Skin epidermis (tissue), 12 donors: ENCODE measurements at regions not wholly inside any gene's neighbourhood (a gene's known extent, or its start where the extent isn't known, plus 50 kb on each side); places are given as distances from the start of the nearest gene placed in this dataset.

Experiments used
- H3K27ac ChIP-seq, 21 experiments: fragments of 200-600 bp; sonication (generic) in 11 of 21; one replicate each; pipeline ENCODE4 v1.5.0; 2020; ENCODE audit warnings: mild to moderate bottlenecking in 3 of 21, inconsistent platforms in 2 of 21, moderate library complexity in 2 of 21
- H3K4me3 ChIP-seq, 7 experiments: fragments of 200-600 bp; sonication (generic) in 2 of 7; one replicate each; pipeline ENCODE4 v1.5.0; 2020; ENCODE audit warnings: inconsistent platforms in 2 of 7, mild to moderate bottlenecking in 2 of 7, moderate library complexity in 1 of 7

DNA sequence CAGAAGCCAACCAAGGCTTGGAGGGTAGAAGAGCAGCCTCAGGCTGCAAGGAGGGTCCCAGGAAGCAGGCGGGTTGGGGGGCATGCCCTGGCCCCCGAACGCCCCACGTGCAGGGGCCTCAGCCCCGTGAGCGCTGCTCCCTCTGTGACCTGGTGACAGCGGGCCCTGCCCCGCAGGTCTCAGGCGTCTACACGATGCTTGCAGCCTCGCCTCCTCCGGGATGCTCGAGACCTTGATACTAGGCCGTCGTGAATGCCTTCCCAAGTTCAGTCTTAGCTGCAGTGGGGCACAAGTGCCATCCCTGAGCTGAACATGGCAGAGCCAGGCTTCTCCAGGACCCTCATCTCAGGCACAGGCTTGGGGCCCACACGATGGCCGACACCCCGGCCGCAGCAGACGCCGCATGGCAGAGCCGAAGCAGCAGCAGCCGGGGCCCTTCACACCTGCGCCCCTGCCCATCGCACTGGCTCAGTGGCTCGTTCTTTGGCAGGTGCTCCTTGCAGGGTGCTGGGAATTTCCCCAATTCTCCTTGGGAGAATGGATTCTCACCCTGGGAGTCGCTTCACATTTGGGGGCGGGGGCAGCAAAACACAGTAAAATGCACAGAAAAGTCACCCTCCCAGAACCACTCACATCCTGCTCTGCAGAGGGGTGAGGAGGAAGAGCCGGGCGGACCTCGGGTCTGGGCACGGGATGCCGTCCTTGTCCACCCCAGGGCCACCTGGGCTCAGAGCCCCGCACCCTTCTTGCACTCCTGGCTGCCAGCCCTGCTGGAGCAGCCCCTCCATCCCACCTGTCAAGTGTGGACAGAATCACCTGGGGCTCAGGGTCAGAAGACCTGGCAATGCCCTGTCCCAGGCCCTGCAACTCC, 161.8 kb downstream of the DLL1 start:
- H3K27ac ChIP-seq, result no peak overlapping the region

DNA sequence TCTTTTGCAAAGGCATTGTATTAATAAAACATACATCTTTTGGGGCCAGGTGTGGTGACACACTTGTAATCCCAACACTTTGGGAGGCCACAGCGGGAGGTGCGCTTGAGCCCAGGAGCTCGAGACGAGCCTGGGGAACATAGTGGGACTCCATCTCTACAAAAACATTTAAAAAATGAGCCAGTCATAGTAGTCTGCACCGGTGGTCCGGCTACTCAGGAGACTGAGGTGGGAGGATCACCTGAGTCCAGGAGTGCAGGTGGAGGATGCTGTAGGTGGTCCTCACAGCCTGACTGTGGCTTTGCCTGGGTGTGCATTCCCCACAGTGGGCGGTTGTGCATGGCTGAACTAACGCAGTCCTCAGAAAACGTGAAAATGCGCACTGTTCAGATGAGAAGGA, 162.5 kb downstream of the DLL1 start:
- H3K27ac ChIP-seq, result no peak overlapping the region
- no peak overlapping the region for H3K4me3 ChIP-seq

More for the DNA sequence above, 161.8 kb downstream of the DLL1 start:
- no peak overlapping the region for H3K4me3 ChIP-seq

DNA sequence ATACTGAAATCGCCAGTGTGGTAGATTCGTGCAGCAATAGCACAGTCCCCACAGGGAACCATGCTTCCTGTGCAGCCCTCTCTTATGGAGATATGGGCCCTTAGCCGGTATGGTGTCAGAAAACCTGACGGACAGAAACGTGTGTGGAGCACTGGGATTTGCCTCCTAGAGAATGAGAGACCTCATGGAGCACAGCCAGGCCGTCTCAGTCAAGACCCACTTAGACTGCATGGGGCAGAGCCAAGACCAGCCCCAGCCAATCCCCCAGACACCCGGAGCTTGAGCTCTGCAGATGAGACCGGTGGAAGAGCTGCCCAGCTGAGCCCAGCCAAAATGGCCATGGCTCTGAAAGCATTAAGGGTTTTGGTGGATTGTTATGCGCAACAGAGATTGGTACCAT, 163.7 kb downstream of the DLL1 start:
- no peak overlapping the region for H3K4me3 ChIP-seq
- H3K27ac ChIP-seq, result no peak overlapping the region

DNA sequence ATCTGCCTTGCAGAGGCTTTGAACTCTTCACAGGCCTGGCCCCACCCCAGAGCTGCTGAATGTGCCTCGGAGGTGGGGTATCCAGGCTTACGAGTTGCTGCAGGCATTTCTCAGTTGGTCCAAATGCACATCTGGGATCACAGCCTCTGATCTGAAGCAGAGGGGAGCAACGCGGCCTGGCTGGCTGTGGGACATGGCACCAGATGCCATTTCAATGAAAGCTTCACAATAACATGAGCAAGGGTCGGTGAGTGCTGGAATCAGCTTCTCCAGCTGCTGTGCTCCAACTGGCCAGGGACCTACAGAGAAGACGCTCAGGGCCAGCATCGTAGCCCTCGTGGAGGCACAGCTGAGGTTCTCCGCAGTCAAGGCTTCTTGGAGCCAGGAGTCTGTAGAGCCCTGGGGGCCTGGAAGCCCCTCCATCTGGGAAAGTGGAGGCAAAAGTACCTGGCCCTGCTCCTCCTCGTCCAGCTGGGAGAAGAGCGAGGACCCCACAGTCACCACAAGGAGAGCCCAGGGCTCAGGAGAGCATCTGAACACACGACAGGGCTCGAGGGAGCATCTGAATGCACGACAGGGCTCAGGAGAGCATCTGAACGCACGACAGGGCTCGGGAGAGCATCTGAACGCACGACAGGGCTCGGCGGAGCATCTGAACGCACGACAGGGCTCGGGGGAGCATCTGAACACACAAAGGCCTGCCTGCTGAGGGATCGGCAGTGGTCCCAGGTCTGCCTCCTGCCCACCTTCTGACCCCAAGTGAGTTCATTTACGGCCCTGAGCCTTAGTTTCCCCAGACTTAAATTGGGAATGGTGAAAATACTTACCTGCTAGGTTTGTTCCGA, 165.2 kb downstream of the DLL1 start:
- H3K4me3 ChIP-seq, result no peak overlapping the region
- no peak overlapping the region for H3K27ac ChIP-seq

DNA sequence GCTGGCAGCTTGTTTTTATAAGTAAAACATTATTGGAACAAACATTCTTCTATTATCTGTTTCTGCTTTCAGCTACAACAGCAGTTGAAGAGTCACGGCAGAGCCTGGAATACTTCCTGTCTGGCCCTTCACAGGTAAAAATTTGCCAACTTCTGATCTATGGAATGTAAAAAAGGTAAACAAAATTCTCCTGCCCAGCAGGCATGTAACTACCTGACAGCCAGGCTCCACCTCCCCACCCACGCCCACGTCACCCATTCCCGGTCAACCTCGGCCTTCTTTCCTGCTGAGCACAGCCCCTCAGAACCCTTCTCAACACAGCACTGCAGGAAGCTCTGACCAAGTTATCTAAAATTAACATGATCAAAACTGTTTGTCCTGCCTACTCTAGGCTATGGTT, 166.0 kb downstream of the DLL1 start:
- no peak overlapping the region for H3K27ac ChIP-seq

DNA sequence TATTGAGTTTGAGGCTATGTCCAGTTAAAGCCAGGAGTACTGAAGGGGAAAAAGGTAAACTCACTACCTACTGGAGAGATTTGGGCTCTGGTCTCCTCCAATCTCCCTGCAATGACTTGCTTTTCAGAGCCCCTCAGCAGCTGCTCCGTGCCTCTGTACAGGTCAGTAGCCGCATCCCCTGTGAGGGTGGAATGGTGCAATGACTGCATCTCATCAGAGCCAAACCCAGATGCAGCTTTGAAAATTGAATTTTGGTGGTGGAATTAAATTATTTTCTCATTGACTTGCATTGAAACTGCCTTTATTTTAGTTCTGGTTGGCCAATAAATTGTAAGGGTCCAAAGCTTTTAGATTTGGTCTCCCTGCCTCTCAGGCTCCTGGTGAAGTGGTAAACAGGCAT, 166.7 kb downstream of the DLL1 start:
- no peak overlapping the region for H3K4me3 ChIP-seq
- no peak overlapping the region for H3K27ac ChIP-seq

More for the DNA sequence above, 166.0 kb downstream of the DLL1 start:
- no peak overlapping the region for H3K4me3 ChIP-seq

DNA sequence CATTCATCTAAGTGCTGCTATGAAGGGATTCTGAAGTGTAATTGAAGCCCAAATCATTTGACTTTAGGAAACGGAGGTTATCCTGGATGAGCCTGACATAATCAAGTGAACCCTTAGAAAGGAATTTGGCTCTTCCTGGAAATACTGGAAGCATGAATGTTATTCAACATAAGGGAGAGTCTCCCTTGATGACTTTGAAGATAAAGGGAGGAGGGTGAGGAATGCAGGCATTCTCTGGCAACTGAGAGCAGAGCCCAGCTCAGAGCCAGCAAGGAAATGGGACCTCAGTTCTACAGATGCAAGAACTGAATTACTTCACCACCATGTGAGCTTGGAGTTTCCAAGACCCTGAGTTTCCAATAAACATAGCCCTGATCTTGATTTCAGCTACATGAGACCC, 168.2 kb downstream of the DLL1 start:
- H3K27ac ChIP-seq, result no peak overlapping the region
- H3K4me3 ChIP-seq, result no peak overlapping the region

DNA sequence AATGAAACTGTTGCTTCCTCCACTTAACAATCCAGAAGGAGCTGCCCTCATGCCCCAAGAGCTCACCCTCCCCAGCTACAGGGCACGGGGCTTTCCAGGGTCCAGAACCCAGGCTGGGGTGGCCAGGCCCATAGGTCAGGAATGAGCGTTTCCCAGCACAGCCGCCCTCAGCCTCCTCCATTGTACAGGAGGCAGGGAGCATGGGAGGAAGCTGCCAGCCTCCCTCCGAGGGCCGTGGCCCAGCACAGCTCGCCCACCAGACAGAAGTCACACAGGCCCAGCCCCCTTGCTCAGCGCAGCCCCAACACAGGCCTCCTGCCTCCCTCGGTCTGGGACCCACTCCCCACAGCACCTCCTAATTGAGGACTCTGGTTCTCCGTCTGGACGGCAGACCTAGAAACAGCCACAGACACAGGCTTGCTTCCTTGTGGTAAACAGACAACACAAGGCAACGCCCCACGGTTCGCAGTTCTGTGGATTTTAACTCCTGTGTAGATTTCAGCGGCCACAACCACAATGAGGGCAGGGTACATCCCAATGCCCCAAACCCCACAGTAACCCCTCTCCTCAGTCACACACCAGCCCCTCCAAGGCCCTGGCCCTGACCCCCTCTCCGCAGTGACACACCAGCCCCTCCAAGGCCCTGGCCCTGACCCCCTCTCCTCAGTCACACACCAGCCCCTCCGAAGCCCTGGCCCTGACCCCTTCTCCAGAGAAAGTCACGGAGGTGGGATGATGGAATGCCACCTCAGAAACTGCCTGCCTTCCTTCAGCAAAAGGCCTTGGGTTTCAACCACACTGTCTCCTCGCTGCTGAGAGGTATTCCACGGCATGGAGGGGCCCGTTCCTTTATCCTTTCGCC, 173.5 kb downstream of the DLL1 start:
- peak overlapping the region in 1 of 21 experiments; percentile 21 for H3K27ac ChIP-seq
- H3K4me3 ChIP-seq, result no peak overlapping the region

DNA sequence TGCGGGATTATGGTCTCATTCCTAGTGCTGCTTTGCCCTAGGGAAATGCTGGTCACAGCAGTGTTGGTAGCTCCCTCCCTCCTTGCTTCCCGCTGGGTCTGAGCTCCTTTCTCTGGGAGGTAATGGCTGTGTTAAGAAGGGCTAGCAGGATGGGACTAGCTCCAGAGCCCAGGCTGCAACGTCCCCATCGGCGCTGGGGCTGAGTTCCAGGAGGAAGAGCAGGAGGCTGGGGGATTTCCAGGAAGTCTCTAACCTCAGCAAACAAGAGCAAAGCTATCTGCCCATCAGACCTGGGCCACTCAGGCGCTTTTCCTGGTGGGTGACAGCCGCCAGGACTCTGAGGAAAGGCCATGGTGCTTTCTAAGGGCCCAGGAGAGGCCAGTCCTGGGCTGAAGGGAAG, 174.2 kb downstream of the DLL1 start:
- no peak overlapping the region for H3K27ac ChIP-seq
- H3K4me3 ChIP-seq, result no peak overlapping the region

DNA sequence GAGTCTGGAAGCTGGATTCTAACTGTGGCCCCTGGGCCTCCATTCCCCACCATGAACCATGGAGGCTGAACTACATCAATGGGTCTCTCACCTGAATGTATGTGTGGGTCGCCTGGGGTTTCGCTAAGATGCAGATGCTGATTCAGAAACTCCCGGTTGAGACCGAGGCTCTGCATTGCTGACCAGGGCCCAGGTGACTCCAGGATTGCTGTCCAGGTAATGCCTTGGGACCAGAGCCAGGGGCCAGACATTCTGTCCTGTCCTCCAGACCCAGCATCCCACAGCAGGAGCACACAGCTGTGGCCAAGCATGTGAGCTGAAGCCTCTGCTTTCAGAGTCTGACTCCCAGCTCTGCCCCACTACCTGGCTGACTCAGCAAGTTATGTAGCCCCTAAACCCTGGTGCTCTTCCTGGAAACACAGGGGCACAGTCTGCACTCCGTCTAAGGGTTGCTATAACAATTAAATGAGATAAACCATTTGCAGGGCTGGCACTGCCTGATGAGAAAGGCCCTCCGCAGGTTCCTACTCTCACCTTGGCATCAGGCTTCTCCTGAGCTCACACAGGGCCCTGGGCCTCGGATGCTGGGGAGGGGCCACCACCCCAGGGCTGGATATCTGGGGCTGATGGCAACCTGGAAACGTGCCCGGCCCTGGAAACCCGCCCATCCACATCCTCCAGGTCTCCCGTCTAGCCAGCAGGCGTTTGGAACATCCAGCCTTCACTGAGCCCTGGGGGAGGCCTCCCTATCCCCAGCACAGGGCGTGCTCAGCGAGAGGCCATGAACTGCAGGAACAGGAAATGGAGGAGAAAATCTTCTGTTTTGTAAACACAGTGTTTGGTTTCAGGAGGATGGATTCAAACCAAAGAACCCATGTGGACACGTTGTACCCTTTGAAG, 175.7 kb downstream of the DLL1 start:
- no peak overlapping the region for H3K4me3 ChIP-seq
- peak overlapping the region in 2 of 21 experiments; percentile 24 to 37 for H3K27ac ChIP-seq

DNA sequence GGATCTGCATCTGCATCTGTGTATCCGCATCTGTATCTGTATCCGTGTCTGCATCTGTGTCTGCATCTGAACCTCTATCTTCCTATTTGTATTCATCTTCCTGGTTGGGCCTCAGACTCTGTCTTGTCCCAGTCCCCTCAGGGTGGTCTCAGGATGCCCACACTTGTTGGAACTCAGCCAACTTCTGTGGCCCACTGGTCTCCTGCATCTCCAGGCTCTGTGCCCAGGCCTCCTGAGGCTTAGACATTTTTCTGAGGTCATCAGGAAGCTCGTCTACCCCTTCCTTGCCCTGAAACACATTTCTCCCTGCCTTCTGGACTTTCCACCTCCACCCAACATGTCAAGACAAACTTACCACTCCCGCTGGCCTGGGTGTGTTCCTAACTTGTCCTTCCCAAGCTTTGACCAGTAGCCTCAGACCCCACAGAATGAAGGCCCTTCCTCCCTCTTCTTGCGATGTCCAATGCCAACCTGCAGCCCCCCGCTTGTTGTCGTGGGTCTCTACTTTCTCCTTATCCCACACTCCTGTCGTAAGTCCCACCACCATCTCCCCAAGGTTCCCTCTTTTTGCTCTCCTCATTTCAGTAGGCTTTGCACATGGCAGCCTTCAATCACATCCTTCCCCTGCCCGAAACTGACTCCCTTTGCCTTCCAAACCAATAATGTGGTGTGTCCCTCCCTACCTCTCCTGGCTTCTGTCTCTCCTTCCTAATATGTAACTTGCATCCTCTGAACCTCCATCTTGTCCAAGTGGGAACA, 176.5 kb downstream of the DLL1 start:
- Histone ChIP-seq H3K27ac (no peak overlapping the region), H3K4me3 (no peak overlapping the region)

DNA sequence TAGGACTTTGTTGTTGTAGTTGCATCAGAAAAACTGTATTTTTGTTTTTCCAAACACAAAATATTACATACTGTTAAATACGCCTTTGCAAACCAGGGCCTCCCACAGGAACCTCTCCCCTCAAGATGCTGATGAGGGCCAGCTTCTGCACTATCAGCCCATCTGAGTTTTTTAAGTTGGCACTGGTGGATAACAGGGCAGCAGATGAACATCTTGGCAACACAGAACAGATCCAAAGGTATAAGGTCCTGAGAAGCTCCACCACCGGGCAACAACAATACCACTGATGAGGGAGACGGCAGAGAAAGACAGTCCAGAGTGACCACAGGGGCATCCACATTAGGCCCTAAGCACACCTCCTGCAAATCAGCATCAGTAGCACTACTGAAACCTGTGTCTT, 177.7 kb downstream of the DLL1 start:
- no peak overlapping the region for H3K27ac ChIP-seq
- H3K4me3 ChIP-seq, result no peak overlapping the region

DNA sequence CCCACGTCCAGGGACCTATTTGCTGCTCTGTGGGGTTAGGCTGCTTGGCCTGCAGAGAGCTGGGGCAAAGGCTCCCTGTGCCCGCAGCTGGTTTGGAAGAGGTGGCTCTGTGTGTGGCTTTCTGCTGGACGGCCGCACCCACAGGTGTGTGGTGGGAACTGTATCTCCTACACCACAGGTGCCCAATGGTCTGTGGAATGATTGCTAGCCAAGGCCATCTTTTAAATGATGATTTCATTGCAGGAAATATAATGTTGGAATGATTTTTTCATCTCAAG, 178.4 kb downstream of the DLL1 start:
- no peak overlapping the region for H3K4me3 ChIP-seq
- no peak overlapping the region for H3K27ac ChIP-seq

DNA sequence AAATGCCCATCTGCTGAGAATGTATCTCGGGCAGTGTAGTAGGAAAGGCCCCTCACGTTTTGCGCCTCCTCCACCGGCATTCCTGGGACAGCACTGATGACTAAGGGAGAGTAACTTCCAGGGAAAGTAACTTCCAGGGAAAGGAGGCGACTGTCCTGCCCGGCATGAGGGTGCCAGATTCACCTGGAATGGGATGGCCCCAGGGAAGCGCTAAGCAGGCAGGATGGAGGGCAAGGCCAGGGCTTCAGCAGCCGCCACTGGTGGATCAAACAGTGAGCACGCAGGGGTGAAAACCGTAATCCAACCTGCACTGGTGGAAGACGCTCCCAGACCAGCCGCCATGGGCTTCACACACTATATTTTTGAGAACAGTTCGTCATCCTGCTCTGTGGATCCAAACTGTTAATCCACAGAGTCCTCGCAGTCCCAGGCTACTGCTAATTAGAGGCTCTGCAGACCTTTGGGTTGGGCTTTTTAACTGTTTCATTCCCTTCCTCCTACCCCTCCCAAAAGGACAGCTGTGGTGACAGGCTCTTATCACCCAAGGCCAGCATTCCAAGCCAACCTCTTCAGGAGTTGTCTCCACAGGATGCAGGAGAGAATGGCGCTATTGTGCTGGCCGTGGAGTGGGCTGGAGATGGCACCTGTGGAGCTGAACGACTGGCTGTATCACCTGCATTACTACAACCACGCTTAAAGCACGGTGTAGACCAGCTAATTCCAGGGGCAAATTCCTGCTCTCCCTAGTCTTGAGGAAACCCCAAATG, 178.9 kb downstream of the DLL1 start:
- no peak overlapping the region for H3K4me3 ChIP-seq
- no peak overlapping the region for H3K27ac ChIP-seq

DNA sequence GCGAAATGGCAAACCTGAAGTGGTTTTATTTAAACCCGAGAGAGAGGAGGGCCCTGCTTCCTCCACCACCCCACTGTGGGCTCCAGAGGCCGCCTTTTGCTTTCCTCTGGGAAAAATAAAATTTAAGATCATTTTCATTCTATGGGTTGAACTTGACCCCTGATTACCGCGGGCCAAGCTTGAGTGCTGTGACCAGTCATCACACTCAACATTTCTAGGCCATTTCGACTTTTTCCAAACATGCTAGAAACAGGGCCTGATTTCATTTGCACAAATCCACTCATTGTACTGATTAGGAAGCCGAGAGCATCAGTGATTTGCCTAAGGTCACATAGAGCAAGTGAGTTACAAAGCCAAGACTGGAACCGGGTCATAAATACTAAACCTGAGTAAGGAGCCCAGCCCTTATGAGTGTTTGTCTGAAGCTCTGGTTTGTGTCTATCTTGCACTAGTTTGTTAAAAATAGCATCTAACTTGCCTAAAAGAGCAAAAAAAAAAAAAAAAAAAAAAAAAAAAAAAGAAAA, 179.7 kb downstream of the DLL1 start:
- Histone ChIP-seq H3K4me3 (no peak overlapping the region), H3K27ac (no peak overlapping the region)

DNA sequence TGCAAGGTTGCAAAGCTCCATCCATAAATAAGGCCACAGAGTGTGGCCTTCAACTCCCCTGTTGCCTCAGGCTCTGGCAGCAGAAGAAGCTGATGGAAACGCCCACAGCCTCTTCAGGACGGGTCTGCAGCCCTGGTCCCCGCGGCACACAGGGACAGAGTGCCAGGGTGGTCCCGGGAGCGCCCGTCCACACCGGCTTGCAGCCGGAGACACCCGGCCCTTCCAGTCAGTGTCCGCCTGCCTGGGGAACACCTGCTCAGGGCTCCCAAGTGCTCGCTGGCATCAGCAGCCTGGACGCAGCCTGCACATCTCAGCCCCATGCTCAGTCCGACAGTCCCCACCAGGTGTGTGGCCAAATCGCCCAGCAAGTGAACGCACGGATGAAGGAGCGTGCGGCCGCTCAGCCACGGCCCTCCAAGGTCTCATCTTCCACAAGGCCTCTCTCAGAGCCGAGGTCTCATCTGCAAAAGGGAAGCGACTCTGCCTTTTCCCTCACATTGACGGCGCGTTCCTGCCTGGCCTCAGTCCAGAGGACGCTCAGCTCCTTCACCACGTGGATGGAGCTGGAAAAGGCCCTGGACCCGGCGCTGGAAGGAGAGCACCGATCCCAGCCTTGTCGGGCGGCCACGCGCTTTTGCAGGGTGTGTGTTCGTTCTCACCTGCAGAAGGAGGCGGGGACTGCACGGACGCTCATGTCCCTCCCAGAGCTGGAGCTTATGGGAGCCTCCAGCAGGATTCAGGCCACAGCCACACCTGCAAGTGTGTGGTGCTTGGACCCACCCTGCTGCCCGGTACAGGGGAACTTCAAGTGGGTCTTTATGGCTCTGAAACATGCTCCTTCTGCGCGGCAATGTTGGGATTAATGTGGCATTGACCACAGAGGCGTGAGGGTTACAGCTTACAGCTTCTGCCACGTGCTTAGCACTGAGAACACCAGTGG, 180.4 kb downstream of the DLL1 start:
- Histone ChIP-seq H3K4me3 (no peak overlapping the region), H3K27ac (no peak overlapping the region)
